ENCODE measurements at regions not wholly inside any gene's neighbourhood (a gene's known extent, or its start where the extent isn't known, plus 50 kb on each side); places are given as distances from the start of the nearest gene placed in this dataset.

- no peak for DNase-seq
- ATAC-seq, result no peak
- no peak overlapping the region for H3K27ac Mint-ChIP-seq
- H3K9me3 Mint-ChIP-seq, result no peaks in the 10 kb centered on the region
- no peaks in the 10 kb centered on the region for H3K4me1 Mint-ChIP-seq
- no peak overlapping the region for H3K4me3 Mint-ChIP-seq
- H3K27me3 Mint-ChIP-seq, result no peaks in the 10 kb centered on the region
Observed at GRCh38 chr1:69295265-69295664, 272.5 kb upstream of the LRRC7 start.

- Mint-ChIP-seq H3K27me3 (no peaks in the 10 kb centered on the region), H3K9me3 (peaks cover 0 to 6% of the 10 kb centered on the region in 2 donors), H3K4me3 (no peak overlapping the region), H3K4me1 (no peaks in the 10 kb centered on the region), H3K27ac (no peak overlapping the region)
- DNase-seq (no peak), ATAC-seq (no peak)
Observed at GRCh38 chr1:69305621-69306020, 262.1 kb upstream of the LRRC7 start.

GRCh38 chr1:69312055-69312732 lies 255.5 kb upstream of the LRRC7 start:
- Mint-ChIP-seq H3K9me3 (peaks cover 6 to 26% of the 10 kb centered on the region in 2 donors), H3K4me3 (no peak overlapping the region), H3K4me1 (no peaks in the 10 kb centered on the region), H3K27me3 (no peaks in the 10 kb centered on the region), H3K27ac (no peak overlapping the region)
- ATAC-seq (no peak), DNase-seq (no peak)

GRCh38 chr1:69313118-69313517 lies 254.6 kb upstream of the LRRC7 start:
- H3K4me1 Mint-ChIP-seq, result no peaks in the 10 kb centered on the region
- DNase-seq (no peak), ATAC-seq (no peak)
- H3K27ac Mint-ChIP-seq, result no peak overlapping the region
- H3K4me3 Mint-ChIP-seq, result no peak overlapping the region
- H3K9me3 Mint-ChIP-seq, result peaks cover 6 to 26% of the 10 kb centered on the region in 2 donors
- H3K27me3 Mint-ChIP-seq, result no peaks in the 10 kb centered on the region

GRCh38 chr1:69315416-69315815 lies 252.3 kb upstream of the LRRC7 start:
- Mint-ChIP-seq H3K27me3 (no peaks in the 10 kb centered on the region), H3K4me3 (no peak overlapping the region), H3K27ac (no peak overlapping the region), H3K9me3 (peaks cover 13 to 26% of the 10 kb centered on the region in 2 donors), H3K4me1 (no peaks in the 10 kb centered on the region)
- DNase-seq (no peak), ATAC-seq (no peak)

- H3K4me1 Mint-ChIP-seq, result no peaks in the 10 kb centered on the region
- H3K4me3 Mint-ChIP-seq, result no peak overlapping the region
- H3K9me3 Mint-ChIP-seq, result peaks cover 13 to 26% of the 10 kb centered on the region in 2 donors
- no peak overlapping the region for H3K27ac Mint-ChIP-seq
- no peaks in the 10 kb centered on the region for H3K27me3 Mint-ChIP-seq
- ATAC-seq (peak; percentile 31), DNase-seq (no peak)
Observed at GRCh38 chr1:69315823-69316222, 251.9 kb upstream of the LRRC7 start.

GRCh38 chr1:69319287-69319686 lies 248.4 kb upstream of the LRRC7 start:
- no peak overlapping the region for H3K27ac Mint-ChIP-seq
- H3K27me3 Mint-ChIP-seq, result no peaks in the 10 kb centered on the region
- no peak overlapping the region for H3K4me3 Mint-ChIP-seq
- H3K9me3 Mint-ChIP-seq, result peaks cover 15 to 18% of the 10 kb centered on the region in 2 donors
- ATAC-seq (no peak), DNase-seq (no peak)
- no peaks in the 10 kb centered on the region for H3K4me1 Mint-ChIP-seq

GRCh38 chr1:69320757-69321211 lies 246.9 kb upstream of the LRRC7 start:
- DNase-seq, result no peak
- Mint-ChIP-seq H3K27ac (no peak overlapping the region), H3K4me1 (no peaks in the 10 kb centered on the region), H3K9me3 (peaks cover 5 to 10% of the 10 kb centered on the region in 2 donors), H3K27me3 (no peaks in the 10 kb centered on the region), H3K4me3 (no peak overlapping the region)
- ATAC-seq, result no peak

GRCh38 chr1:69321311-69321710 lies 246.4 kb upstream of the LRRC7 start:
- Mint-ChIP-seq H3K27ac (no peak overlapping the region), H3K4me1 (no peaks in the 10 kb centered on the region), H3K27me3 (no peaks in the 10 kb centered on the region), H3K4me3 (no peak overlapping the region), H3K9me3 (peaks cover 0 to 10% of the 10 kb centered on the region in 2 donors)
- no peak for ATAC-seq
- DNase-seq, result no peak

- Mint-ChIP-seq H3K4me1 (no peaks in the 10 kb centered on the region), H3K27me3 (no peaks in the 10 kb centered on the region), H3K9me3 (peaks cover 9 to 16% of the 10 kb centered on the region in 2 donors), H3K4me3 (no peak overlapping the region), H3K27ac (no peak overlapping the region)
- no peak for ATAC-seq
- no peak for DNase-seq
Observed at GRCh38 chr1:69328186-69328585, 239.5 kb upstream of the LRRC7 start.

- H3K27me3 Mint-ChIP-seq, result no peaks in the 10 kb centered on the region
- H3K9me3 Mint-ChIP-seq, result peaks cover 0 to 7% of the 10 kb centered on the region in 2 donors
- ATAC-seq (no peak), DNase-seq (no peak)
- no peak overlapping the region for H3K4me3 Mint-ChIP-seq
- H3K4me1 Mint-ChIP-seq, result no peaks in the 10 kb centered on the region
- H3K27ac Mint-ChIP-seq, result no peak overlapping the region
Observed at GRCh38 chr1:69363236-69363635, 204.5 kb upstream of the LRRC7 start.

- ATAC-seq (no peak), DNase-seq (no peak)
- Mint-ChIP-seq H3K9me3 (peaks cover 0 to 19% of the 10 kb centered on the region in 2 donors), H3K4me3 (no peak overlapping the region), H3K27me3 (no peaks in the 10 kb centered on the region), H3K4me1 (no peaks in the 10 kb centered on the region), H3K27ac (no peak overlapping the region)
Observed at GRCh38 chr1:69373520-69373919, 194.2 kb upstream of the LRRC7 start.

- Mint-ChIP-seq H3K4me1 (no peaks in the 10 kb centered on the region), H3K9me3 (peaks cover 4 to 12% of the 10 kb centered on the region in 2 donors), H3K4me3 (no peak overlapping the region), H3K27ac (no peak overlapping the region), H3K27me3 (no peaks in the 10 kb centered on the region)
- ATAC-seq (no peak), DNase-seq (no peak)
Observed at GRCh38 chr1:69376408-69376807, 191.3 kb upstream of the LRRC7 start.

GRCh38 chr1:69377507-69377906 lies 190.2 kb upstream of the LRRC7 start:
- Mint-ChIP-seq H3K27me3 (no peaks in the 10 kb centered on the region), H3K9me3 (peaks cover 4 to 20% of the 10 kb centered on the region in 2 donors), H3K4me3 (no peak overlapping the region), H3K4me1 (no peaks in the 10 kb centered on the region), H3K27ac (no peak overlapping the region)
- DNase-seq (no peak), ATAC-seq (no peak)

- H3K9me3 Mint-ChIP-seq, result peaks cover 6 to 20% of the 10 kb centered on the region in 2 donors
- no peak for ATAC-seq
- H3K4me1 Mint-ChIP-seq, result no peaks in the 10 kb centered on the region
- H3K27ac Mint-ChIP-seq, result no peak overlapping the region
- no peak overlapping the region for H3K4me3 Mint-ChIP-seq
- no peak for DNase-seq
- H3K27me3 Mint-ChIP-seq, result no peaks in the 10 kb centered on the region
Observed at GRCh38 chr1:69388044-69388443, 179.7 kb upstream of the LRRC7 start.

- Mint-ChIP-seq H3K27me3 (no peaks in the 10 kb centered on the region), H3K4me3 (no peak overlapping the region), H3K27ac (no peak overlapping the region), H3K9me3 (peaks cover 0 to 4% of the 10 kb centered on the region in 2 donors), H3K4me1 (no peaks in the 10 kb centered on the region)
- no peak for ATAC-seq
- DNase-seq, result no peak
Observed at GRCh38 chr1:69400128-69400527, 167.6 kb upstream of the LRRC7 start.

GRCh38 chr1:69401879-69402278 lies 165.8 kb upstream of the LRRC7 start:
- peaks cover under 1 to 4% of the 10 kb centered on the region in 2 donors for H3K9me3 Mint-ChIP-seq
- no peaks in the 10 kb centered on the region for H3K4me1 Mint-ChIP-seq
- no peak overlapping the region for H3K27ac Mint-ChIP-seq
- H3K4me3 Mint-ChIP-seq, result no peak overlapping the region
- H3K27me3 Mint-ChIP-seq, result no peaks in the 10 kb centered on the region
- no peak for ATAC-seq
- DNase-seq, result no peak
